NT2/D1 (cell line): ENCODE measurements at regions not wholly inside any gene's neighbourhood (a gene's known extent, or its start where the extent isn't known, plus 50 kb on each side); places are given as distances from the start of the nearest gene placed in this dataset.

Source experiments
- SUZ12 ChIP-seq: IDR thresholded peaks from 2 replicates; pipeline ENCODE4 v1.6.1; 2011; ENCODE audit not compliant: insufficient read length, insufficient read depth; ENCODE audit errors: extremely low read depth
- YY1 ChIP-seq: IDR thresholded peaks from 2 replicates; pipeline ENCODE4 v1.6.1; 2011; ENCODE audit not compliant: insufficient read length, insufficient read depth
- ZNF274 ChIP-seq: IDR thresholded peaks from 2 replicates; pipeline ENCODE4 v1.6.1; 2011; ENCODE audit warnings: mild to moderate bottlenecking, low read depth, low read length

GRCh38 chr7:112959276-112959675 is 127.4 kb downstream of the GPR85 start:
- TF ChIP-seq SUZ12 (no peak), YY1 (no peak), ZNF274 (no peak)
